GM19239 (cell line): ENCODE measurements at regions not wholly inside any gene's neighbourhood (a gene's known extent, or its start where the extent isn't known, plus 50 kb on each side); places are given as distances from the start of the nearest gene placed in this dataset.

ENCODE experiments used
- DNase-seq: peaks from one replicate; pipeline ENCODE4 v3.0.0; 2011; ENCODE audit warnings: low spot score; ENCODE audit not compliant: insufficient read length
- FAIRE-seq: peaks from 2 replicates; lab custom pipeline; 2011; peaks lifted over from hg19 to GRCh38; lab: Jason Lieb, UNC

DNA sequence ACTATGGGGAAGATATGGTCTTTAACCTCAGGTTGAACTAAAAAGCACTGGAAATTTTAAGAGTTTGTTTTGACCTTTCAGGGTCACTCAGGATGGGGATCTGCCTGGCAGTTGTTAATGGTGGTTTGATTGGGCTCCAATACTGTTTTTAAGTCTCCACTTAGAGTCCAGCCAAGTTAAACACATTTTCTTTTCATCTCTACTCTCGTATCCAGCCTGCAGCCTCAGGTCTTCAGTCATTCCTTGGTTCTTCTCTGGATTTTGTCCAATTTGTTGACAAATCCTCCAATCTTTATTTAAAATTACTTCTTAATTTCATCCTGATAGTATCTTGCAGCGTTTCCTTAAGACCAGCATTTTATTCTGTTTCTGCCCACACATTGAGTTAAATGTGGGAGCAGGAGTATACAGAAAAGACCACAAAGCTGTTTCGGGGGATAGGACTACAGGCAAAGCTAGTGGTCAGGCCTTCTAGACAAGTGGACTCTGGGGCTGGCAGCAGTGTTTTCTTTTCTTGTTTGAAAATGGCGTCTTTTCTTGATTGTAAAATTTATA, 133.2 kb upstream of the INHBA start:
- FAIRE-seq, result no peak
- no peak for DNase-seq

DNA sequence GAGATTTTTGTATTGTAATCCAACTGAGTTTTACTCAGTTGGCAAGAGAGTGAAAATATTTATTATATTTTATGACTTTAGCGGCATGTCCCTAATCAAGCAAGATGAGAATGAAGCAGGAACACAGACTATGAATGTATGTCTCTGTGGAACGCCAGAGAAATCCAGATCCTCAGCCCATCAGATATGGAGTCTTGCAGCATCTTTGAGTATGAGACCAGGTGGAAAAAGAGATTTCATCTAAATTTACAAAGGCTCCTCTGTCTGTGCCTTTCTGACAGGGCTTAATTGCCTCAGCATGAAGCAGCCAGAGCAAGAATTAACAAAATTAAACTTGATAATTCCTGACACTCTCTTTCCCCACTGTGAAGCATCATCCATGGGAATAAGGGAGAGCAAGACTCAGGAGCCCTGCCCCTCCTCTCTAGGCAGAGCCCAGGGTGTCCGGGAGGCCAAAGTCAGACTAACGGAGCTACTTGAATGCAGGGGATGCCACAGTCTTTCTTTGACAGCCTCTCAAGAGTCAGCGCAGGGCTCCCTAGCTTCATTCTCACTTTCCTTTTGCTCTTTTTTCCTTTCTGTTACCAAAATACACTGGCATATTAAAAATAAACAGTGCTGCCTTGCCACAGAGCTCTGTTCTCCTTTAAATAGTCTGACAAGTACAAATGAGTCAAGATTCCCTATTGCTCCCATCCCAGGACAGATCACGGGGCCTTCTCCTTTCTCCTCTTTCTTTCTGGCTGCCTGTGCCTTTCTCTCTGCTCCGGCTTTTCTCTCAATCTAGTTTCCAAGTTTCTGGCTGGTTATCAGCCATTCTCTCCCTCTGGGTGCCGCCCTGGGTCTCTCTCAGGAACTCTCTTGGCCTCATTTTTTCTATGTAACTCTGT, 132.2 kb upstream of the INHBA start:
- FAIRE-seq, result no peak
- DNase-seq, result no peak

DNA sequence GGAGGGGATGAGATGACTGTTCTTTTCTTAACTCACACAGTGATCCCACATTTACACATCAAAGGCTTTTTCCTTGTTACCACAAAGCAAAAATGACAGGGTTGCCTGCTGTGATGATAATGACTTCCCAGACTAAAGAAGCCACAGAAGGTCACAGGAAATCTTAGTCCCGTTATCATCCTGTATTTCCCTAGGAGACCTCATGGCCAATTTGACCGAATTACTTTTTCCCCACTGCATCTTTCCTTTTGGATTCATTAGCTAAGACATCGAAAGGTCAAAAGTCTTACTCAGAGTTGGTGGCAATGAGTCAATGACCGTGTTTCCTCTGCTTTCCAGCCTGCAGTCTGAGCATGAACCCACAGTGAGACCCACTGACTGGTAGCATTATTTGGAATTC, 130.1 kb upstream of the INHBA start:
- FAIRE-seq (no peak), DNase-seq (no peak)

DNA sequence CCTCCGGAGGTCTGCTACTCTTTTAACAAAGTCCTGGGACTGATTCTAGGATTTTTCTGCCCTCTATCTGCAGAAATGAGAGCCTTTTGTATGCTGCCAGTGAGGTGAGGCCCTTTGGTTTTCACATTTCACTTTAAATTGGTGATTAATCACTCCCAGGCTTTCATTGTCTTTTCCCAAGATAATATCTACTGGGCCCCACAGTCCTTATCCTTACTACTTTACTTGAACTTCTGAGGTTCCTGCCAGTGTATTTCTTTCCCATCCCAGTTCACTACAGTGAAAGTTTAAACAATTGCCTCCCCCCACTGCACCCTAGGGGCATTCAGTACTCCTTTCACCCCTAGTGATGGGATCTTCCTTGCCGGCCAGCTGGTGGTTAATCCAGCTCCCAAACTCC, 127.4 kb upstream of the INHBA start:
- no peak for FAIRE-seq

GRCh38 chr7:41828911-41829310, 126.0 kb upstream of the INHBA start:
- FAIRE-seq (no peak), DNase-seq (no peak)

More for the DNA sequence above, 127.4 kb upstream of the INHBA start:
- no peak for DNase-seq

DNA sequence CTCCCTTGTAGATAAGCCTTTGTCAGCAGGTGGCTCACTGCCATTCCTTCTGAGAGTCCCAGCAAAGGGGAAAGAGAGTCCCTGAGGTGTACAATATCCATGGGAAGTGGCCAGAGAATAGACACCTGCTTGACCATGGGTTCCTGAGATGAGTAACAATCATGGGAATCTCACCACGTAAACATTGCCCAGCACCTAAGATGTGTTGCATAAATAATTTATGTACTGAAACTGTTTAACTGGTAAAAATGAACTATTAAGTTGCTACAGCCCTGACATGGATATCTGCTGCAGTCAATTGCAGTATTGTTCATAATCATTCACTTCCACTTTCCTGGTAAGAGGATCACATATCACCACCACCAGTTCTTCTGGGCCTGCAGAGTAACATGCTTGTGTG, 123.8 kb upstream of the INHBA start:
- peak; percentile 33 for FAIRE-seq
- DNase-seq, result no peak

DNA sequence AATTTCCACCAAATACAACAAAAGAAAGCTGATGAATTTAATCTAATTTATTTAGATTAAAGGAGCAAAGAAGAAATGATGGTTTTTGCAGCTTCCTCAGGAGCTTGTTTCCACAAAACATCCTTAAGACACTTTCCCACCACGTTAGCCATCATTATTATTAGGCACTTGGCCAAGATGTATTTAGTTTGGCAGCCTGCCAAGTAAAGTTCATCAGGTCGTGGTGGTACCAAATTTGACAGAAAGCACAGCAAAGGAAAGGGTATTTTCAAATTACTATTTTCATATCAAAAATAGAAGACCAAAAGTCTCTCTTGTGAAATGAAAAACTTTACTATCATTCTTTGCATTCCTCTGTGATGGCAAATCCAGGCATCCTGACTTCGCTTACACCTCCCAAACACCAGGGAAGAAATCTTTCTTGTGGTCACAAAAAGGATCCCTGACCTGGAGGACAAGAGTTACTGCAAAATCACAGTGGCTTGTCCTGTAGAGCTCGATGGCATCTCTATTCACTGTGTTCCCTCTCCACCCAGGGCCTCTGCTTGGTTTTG, 123.1 kb upstream of the INHBA start:
- no peak for FAIRE-seq
- DNase-seq, result no peak

DNA sequence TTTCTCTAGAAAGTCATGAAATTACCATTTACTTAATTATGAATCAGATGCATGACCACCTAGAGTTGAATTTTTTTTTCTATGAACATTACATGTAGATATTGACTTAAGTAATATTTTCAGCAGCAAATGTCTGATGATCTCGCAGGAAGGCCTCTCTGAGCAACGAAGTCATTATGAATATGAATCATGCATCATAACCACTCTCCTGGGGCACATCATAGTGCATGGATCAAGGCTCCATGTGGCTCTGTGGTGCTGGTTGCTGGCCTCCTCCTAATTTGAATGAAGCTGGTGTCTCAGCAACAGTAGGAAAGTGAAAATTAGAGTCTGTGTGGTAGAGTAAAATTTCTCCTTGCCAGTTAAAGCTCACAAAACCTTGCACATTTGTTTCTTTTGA, 121.4 kb upstream of the INHBA start:
- FAIRE-seq, result peak; percentile 49

GRCh38 chr7:41822259-41822817, 119.4 kb upstream of the INHBA start:
- no peak for FAIRE-seq
- no peak for DNase-seq

More for the DNA sequence above, 121.4 kb upstream of the INHBA start:
- DNase-seq, result no peak

GRCh38 chr7:41821521-41822213, 118.8 kb upstream of the INHBA start:
- DNase-seq (no peak), FAIRE-seq (no peak)

DNA sequence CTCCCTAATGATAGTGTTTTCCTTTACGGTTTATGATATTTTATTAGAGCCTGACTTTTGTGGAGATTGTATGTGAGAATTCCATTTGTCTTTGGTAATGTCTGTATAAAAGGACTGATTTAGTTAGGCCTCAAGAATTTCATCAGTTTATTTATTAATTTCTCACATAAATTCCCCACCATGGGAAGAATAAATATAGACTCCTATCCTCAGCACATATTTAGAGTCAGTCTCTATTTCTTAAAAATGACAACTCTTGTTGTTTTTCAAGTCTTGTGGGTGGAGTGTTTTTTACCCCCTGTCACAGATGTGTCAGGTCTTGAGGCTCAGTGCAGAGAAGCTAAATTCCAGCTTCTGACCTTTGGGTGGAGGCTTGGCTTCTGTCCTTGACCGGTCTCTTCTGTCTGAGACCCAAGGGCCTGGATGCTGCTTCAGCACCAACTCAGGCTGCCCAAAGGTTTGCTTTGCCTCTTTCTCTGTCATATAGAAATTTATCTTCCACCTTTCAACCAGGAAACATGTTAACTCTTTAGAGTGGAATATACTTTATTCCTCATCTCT, 117.3 kb upstream of the INHBA start:
- no peak for DNase-seq
- no peak for FAIRE-seq

DNA sequence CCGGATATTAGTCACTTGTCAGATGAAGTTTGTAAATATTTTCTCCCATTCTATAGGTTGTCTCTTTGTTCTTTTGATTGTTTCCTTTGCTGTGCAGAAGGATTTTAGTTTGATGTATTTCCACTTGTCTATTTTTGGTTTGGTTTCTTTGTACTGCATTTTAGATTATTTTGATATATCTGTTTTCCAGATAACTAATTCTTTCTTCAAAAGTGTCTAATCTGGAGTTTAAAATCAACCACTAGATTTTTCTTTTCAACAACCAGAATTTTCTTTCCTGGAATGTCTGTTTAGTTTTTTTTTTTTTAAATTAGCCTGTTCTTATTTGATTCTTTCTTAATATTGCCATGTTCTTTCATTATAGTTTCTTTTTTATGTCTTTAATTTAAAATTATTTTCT, 116.8 kb upstream of the INHBA start:
- FAIRE-seq, result no peak

DNA sequence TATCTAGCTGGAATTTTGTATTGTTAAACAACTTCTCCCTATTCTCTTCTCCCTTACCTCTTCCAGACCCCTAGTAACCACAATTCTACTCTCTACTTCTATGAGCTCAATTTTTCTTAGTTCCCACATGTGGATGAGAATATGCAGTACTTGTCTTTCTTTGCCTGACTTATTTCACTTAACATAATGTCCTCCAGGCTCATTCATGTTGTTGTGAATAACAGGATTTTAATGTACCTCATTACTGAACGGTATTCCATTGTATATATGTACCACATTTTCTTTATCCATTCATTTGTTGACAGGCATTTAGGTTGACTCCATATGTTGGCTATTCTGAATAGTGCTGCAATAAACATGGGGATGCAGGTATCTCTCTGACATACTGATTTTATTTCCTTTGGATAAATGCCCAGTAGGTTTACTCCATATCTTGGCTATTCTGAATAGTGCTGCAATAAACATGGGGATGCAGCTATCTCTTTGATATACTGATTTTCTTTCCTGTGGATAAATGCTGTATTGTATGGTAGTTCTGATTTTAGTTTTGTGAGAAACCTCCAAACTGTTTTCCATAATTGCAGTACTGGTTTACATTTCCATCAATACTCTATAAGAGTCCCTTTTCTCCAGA, 116.0 kb upstream of the INHBA start:
- FAIRE-seq (no peak), DNase-seq (no peak)

More for the DNA sequence above, 116.8 kb upstream of the INHBA start:
- no peak for DNase-seq

GRCh38 chr7:41817386-41817785, 114.5 kb upstream of the INHBA start:
- DNase-seq, result no peak
- FAIRE-seq, result no peak

GRCh38 chr7:41816111-41816510, 113.2 kb upstream of the INHBA start:
- FAIRE-seq (peak; percentile 83), DNase-seq (no peak)

DNA sequence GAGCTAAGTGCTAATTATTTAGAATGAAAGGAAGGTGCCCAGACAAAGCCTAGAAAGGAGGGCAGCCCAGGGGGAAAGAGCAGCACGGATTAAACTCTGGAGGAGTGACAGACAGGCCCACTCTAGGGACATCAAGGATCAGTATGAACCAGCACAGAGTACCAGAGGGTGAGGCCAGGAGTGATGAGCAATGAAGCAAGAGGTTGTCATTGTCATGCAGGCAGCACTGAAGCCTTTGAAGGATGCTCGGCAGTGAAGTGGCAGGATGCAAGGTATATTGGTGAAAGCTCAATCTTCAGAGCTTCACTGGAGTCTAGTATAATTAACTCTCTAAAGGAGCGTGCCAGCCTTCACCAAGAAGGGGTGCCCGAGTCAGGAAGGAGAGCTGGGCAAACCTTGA, 112.0 kb upstream of the INHBA start:
- FAIRE-seq (no peak), DNase-seq (no peak)

- DNase-seq, result no peak
- FAIRE-seq, result no peak
These were observed 110.4 kb upstream of the INHBA start for GRCh38 chr7:41813286-41813685.

GRCh38 chr7:41811941-41812340, 109.1 kb upstream of the INHBA start:
- no peak for FAIRE-seq

GRCh38 chr7:41809940-41810576, 107.2 kb upstream of the INHBA start:
- DNase-seq (no peak), FAIRE-seq (peak; percentile 60)

More at GRCh38 chr7:41811941-41812340, 109.1 kb upstream of the INHBA start:
- DNase-seq, result no peak
